CD4-positive, alpha-beta T cell (primary cell): ENCODE measurements at regions not wholly inside any gene's neighbourhood (a gene's known extent, or its start where the extent isn't known, plus 50 kb on each side); places are given as distances from the start of the nearest gene placed in this dataset.

Experiments used
- ATAC-seq: fragments of 200-7000 bp; cut with Tn5 transposase; one replicate; pipeline ENCODE4 v1.10.0; 2022; ENCODE audit warnings: mild to moderate bottlenecking; ENCODE audit not compliant: poor library complexity
- CTCF ChIA-PET: fragments of 350-600 bp; sonication (Branson Sonifier 250); formaldehyde crosslinking; loops from one replicate; lab custom pipeline; 2021; ENCODE audit warnings: antibody characterized with exemption, inconsistent platforms; lab: Charles Lee
- POLR2A ChIA-PET: fragments of 350-600 bp; sonication (Branson Sonifier 250); formaldehyde crosslinking; loops from one replicate; lab custom pipeline; 2021; ENCODE audit warnings: antibody characterized with exemption, inconsistent platforms; lab: Charles Lee
- DNase-seq, 14 experiments: peaks; one replicate each; pipeline ENCODE4 v3.0.0-alpha.2; 2013 to 2020; ENCODE audit warnings: mixed read lengths in 2 of 14
- H3K27ac ChIP-seq, 2 donors: one replicate each; pipeline versions ENCODE4 v1.5.1 to v1.7.0; 2013; ENCODE audit warnings: low read length in 2 of 2, low read depth in 1 of 2, mild to moderate bottlenecking in 1 of 2
- H3K27me3 ChIP-seq, 2 experiments: 1 replicate in 1 of 2; 2 replicates in 1 of 2; pipeline versions ENCODE4 v1.6.1 to v1.7.0; 2013; ENCODE audit warnings: low read length in 2 of 2, control low read depth in 1 of 2, mild to moderate bottlenecking in 1 of 2, moderate library complexity in 1 of 2; ENCODE audit not compliant: insufficient read depth in 2 of 2, control insufficient read depth in 1 of 2
- H3K36me3 ChIP-seq: one replicate; pipeline ENCODE4 v1.6.1; 2013; ENCODE audit warnings: low read length, control low read depth; ENCODE audit not compliant: insufficient read depth
- H3K4me1 ChIP-seq: one replicate; pipeline ENCODE4 v1.6.1; 2013; ENCODE audit warnings: low read length, control low read depth; ENCODE audit not compliant: insufficient read depth
- H3K4me3 ChIP-seq: one replicate; pipeline ENCODE4 v1.5.1; 2013; ENCODE audit warnings: mild to moderate bottlenecking, low read length, moderate library complexity
- H3K9me3 ChIP-seq, 2 experiments: 1 replicate in 1 of 2; 2 replicates in 1 of 2; pipeline versions ENCODE4 v1.6.1 to v1.7.0; 2013; ENCODE audit warnings: low read length in 2 of 2, mild to moderate bottlenecking in 2 of 2, control low read depth in 1 of 2, moderate library complexity in 1 of 2; ENCODE audit not compliant: control insufficient read depth in 1 of 2, insufficient read depth in 1 of 2
- H3K27ac Mint-ChIP-seq: one replicate; pipeline ENCODE4 v1.8.0; 2020; ENCODE audit warnings: mixed read lengths
- H3K27me3 Mint-ChIP-seq: one replicate; pipeline ENCODE4 v1.8.0; 2021; ENCODE audit warnings: mixed read lengths
- H3K36me3 Mint-ChIP-seq: one replicate; pipeline ENCODE4 v1.8.0; 2021; ENCODE audit warnings: low read depth, mixed read lengths
- H3K4me1 Mint-ChIP-seq: one replicate; pipeline ENCODE4 v1.8.0; 2021; ENCODE audit warnings: low read depth, mixed read lengths
- H3K4me3 Mint-ChIP-seq: one replicate; pipeline ENCODE4 v1.8.0; 2020; ENCODE audit warnings: mild to moderate bottlenecking, mixed read lengths
- H3K9me3 Mint-ChIP-seq: one replicate; pipeline ENCODE4 v1.8.0; 2020; ENCODE audit warnings: mixed read lengths
- intact Hi-C, 2 experiments: fragments of 100-400 bp; cut with DNase I in 1 of 2; cut with micrococcal nuclease in 1 of 2; formaldehyde crosslinking; loops; one replicate each; pipeline versions ENCODE4 v1.15.1 to v1.9.0; 2023 to 2025; cut with DNase I, micrococcal nuclease
- TF ChIP-seq, protein P1 (sequence below): fragments of 200-600 bp; IDR thresholded peaks from one replicate; pipeline ENCODE4 v1.8.0; 2022; ENCODE audit warnings: antibody characterized with exemption, mild to moderate bottlenecking

GRCh38 chr1:177729646-177730045, 240.2 kb downstream of the SEC16B start:
- peaks cover 12% of the 10 kb centered on the region for H3K9me3 Mint-ChIP-seq
- intact Hi-C loops = no loop called here
- Histone ChIP-seq H3K27ac (no peak overlapping the region), H3K4me3 (no peak overlapping the region), H3K4me1 (no peaks in the 10 kb centered on the region), H3K27me3 (no peaks in the 10 kb centered on the region), H3K9me3 (peaks cover 0 to 9% of the 10 kb centered on the region in 2 experiments), H3K36me3 (no peaks in the 10 kb centered on the region)
- DNase-seq = no peak
- no peak for ATAC-seq
- ChIA-PET POLR2A (no interaction called here), CTCF (no interaction called here)
- H3K4me1 Mint-ChIP-seq = no peaks in the 10 kb centered on the region
- no peaks in the 10 kb centered on the region for H3K36me3 Mint-ChIP-seq
- H3K27me3 Mint-ChIP-seq = no peaks in the 10 kb centered on the region
- H3K4me3 Mint-ChIP-seq = no peak overlapping the region
- TF ChIP-seq, protein P1, sequence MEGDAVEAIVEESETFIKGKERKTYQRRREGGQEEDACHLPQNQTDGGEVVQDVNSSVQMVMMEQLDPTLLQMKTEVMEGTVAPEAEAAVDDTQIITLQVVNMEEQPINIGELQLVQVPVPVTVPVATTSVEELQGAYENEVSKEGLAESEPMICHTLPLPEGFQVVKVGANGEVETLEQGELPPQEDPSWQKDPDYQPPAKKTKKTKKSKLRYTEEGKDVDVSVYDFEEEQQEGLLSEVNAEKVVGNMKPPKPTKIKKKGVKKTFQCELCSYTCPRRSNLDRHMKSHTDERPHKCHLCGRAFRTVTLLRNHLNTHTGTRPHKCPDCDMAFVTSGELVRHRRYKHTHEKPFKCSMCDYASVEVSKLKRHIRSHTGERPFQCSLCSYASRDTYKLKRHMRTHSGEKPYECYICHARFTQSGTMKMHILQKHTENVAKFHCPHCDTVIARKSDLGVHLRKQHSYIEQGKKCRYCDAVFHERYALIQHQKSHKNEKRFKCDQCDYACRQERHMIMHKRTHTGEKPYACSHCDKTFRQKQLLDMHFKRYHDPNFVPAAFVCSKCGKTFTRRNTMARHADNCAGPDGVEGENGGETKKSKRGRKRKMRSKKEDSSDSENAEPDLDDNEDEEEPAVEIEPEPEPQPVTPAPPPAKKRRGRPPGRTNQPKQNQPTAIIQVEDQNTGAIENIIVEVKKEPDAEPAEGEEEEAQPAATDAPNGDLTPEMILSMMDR = no peak
- H3K27ac Mint-ChIP-seq = no peak overlapping the region

DNA sequence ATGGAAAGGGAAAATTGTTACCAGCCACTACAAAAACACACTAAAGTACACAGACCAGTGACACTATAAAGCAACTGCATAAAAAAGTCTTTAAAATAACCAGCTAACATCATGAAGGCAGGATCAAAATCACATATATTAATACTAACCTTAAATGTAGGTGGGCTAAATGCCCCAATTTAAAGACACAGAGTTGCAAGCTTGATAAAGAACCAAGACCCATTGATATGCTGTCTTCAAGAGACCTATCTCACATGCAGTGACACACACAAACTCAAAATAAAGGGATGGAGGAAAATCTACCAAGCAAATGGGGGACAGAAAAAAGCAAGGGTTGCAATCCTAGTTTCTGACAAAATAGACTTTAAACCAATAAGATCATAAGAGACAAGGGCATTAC, 246.3 kb downstream of the SEC16B start:
- Histone ChIP-seq H3K9me3 (peaks cover 0 to 22% of the 10 kb centered on the region in 2 experiments), H3K4me1 (no peaks in the 10 kb centered on the region), H3K27ac (no peak overlapping the region), H3K27me3 (no peaks in the 10 kb centered on the region), H3K4me3 (no peak overlapping the region), H3K36me3 (no peaks in the 10 kb centered on the region)
- intact Hi-C loops = no loop called here
- Mint-ChIP-seq H3K36me3 (no peaks in the 10 kb centered on the region), H3K9me3 (peaks cover 31% of the 10 kb centered on the region), H3K4me3 (no peak overlapping the region), H3K4me1 (no peaks in the 10 kb centered on the region), H3K27ac (no peak overlapping the region), H3K27me3 (no peaks in the 10 kb centered on the region)
- POLR2A ChIA-PET = no interaction called here
- ATAC-seq (no peak), DNase-seq (no peak)
- TF ChIP-seq, protein P1 = no peak
- CTCF ChIA-PET = no interaction called here

DNA sequence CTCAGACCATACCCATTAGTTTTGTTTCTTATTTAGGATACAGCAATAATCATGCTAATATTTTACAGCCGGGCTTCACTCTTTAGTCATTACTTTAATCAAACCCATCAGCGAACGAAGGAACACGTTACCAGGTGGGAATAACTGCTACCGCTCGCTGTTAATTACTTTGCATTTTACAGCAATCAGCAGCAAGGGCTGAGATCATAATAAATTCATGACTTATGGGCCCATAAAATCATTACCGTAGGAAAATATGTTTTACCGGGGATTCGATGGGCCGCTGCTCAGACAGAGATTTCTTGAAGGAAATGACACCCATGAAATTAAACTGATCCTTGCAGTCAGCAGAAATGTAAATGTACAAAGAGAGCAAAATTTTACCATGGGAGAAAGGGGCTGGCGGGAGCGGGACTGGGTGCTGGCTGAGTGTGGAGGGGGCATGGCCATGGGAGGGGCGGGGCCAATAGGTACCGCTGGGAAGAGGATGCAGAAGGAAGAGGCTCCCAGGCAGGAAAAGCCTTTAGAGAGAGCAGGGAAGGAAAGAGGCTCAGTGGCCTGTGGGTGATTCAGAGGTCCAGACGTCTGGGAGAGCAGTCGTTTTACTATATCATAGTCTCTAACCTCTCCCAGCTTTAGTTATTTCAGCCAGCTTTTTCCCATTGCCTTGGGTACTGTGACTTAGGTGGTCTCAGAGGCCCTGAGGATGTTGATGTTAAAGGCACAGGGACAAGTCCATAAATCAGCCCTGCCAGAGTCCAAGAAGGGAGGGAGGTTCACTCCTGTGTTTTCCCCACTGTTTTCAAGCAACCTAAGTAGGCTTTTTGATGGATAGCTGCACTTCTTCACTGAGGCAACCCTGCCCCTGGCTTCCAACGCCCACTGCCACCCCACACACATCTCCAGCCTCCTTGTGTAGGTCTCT, 258.9 kb downstream of the SEC16B start:
- peaks cover 7% of the 10 kb centered on the region for H3K9me3 Mint-ChIP-seq
- no peak overlapping the region for H3K4me3 ChIP-seq

More for the DNA sequence above, 258.9 kb downstream of the SEC16B start:
- Histone ChIP-seq H3K36me3 (no peaks in the 10 kb centered on the region), H3K4me1 (no peaks in the 10 kb centered on the region), H3K27ac (no peak overlapping the region), H3K27me3 (no peaks in the 10 kb centered on the region), H3K9me3 (peaks cover 0 to 13% of the 10 kb centered on the region in 2 experiments)
- CTCF ChIA-PET = no interaction called here
- H3K4me1 Mint-ChIP-seq = no peaks in the 10 kb centered on the region
- TF ChIP-seq, protein P1 = no peak
- POLR2A ChIA-PET = no interaction called here
- H3K27me3 Mint-ChIP-seq = no peaks in the 10 kb centered on the region
- DNase-seq = no peak
- no peak overlapping the region for H3K4me3 Mint-ChIP-seq
- no peaks in the 10 kb centered on the region for H3K36me3 Mint-ChIP-seq
- H3K27ac Mint-ChIP-seq = no peak overlapping the region
- ATAC-seq = no peak
- intact Hi-C loops = no loop called here
